GM23338 (cell line): ENCODE measurements at regions not wholly inside any gene's neighbourhood (a gene's known extent, or its start where the extent isn't known, plus 50 kb on each side); places are given as distances from the start of the nearest gene placed in this dataset.
A peak's percentile ranks its signal among the peaks of the same experiment; 100 is the strongest.

ENCODE experiments used
- ATAC-seq: fragments of 200-7000 bp; cut with Tn5 transposase; 3 replicates; pipeline ENCODE4 v1.9.1; 2020
- DNase-seq: peaks from one replicate; pipeline ENCODE4 v3.0.0-alpha.2; 2015; ENCODE audit warnings: low spot score
- H2AFZ ChIP-seq: fragments of 200-600 bp; sonication (generic); 2 replicates; pipeline ENCODE4 v1.8.0; 2016; ENCODE audit warnings: antibody characterized with exemption, mild to moderate bottlenecking, moderate library complexity
- H3F3A ChIP-seq: fragments of 200-600 bp; sonication (generic); replicated peaks from 2 replicates; pipeline ENCODE4 v1.8.0; 2017; ENCODE audit warnings: antibody characterized with exemption, mixed run types, low read depth
- H3K27ac ChIP-seq: fragments of 200-600 bp; sonication (generic); 2 replicates; pipeline ENCODE4 v1.6.1; 2016; ENCODE audit warnings: low read depth
- H3K27me3 ChIP-seq: fragments of 200-600 bp; sonication (generic); 2 replicates; pipeline ENCODE4 v1.8.0; 2016; ENCODE audit warnings: mild to moderate bottlenecking, mixed run types, moderate library complexity; ENCODE audit not compliant: insufficient read depth
- H3K36me3 ChIP-seq: fragments of 200-600 bp; sonication (generic); 2 replicates; pipeline ENCODE4 v1.8.0; 2016; ENCODE audit warnings: mild to moderate bottlenecking; ENCODE audit not compliant: insufficient read depth
- H3K4me1 ChIP-seq: fragments of 200-600 bp; sonication (generic); 2 replicates; pipeline ENCODE4 v1.8.0; 2016; ENCODE audit warnings: mild to moderate bottlenecking, moderate library complexity; ENCODE audit not compliant: insufficient read depth
- H3K4me2 ChIP-seq: fragments of 200-600 bp; sonication (generic); 2 replicates; pipeline ENCODE4 v1.7.1; 2017; ENCODE audit warnings: mixed run types
- H3K4me3 ChIP-seq: fragments of 200-600 bp; sonication (generic); 2 replicates; pipeline ENCODE4 v1.6.1; 2016; ENCODE audit warnings: mixed run types
- H3K79me2 ChIP-seq: fragments of 200-600 bp; sonication (generic); replicated peaks from 2 replicates; pipeline ENCODE4 v1.8.0; 2017; ENCODE audit warnings: mild to moderate bottlenecking; ENCODE audit not compliant: insufficient read depth
- H3K9me2 ChIP-seq: fragments of 200-600 bp; sonication (generic); 2 replicates; pipeline ENCODE4 v1.8.0; 2017; ENCODE audit not compliant: insufficient read depth
- H4K20me1 ChIP-seq: fragments of 200-600 bp; sonication (generic); replicated peaks from 2 replicates; pipeline ENCODE4 v1.8.0; 2017; ENCODE audit warnings: mild to moderate bottlenecking; ENCODE audit not compliant: insufficient read depth
- H3K27ac Mint-ChIP-seq: 2 replicates; pipeline ENCODE4 v1.8.0; 2020; ENCODE audit warnings: inconsistent platforms, mild to moderate bottlenecking, moderate library complexity, mixed read lengths
- H3K27me3 Mint-ChIP-seq: 3 replicates; pipeline ENCODE4 v1.8.0; 2022; ENCODE audit warnings: low read depth, mild to moderate bottlenecking, moderate library complexity, mixed read lengths, inconsistent platforms; ENCODE audit not compliant: insufficient read depth, poor library complexity
- H3K36me3 Mint-ChIP-seq: 3 replicates; pipeline ENCODE4 v1.8.0; 2021; ENCODE audit warnings: low read depth, mild to moderate bottlenecking, inconsistent platforms, moderate library complexity, mixed read lengths
- H3K4me1 Mint-ChIP-seq: 3 replicates; pipeline ENCODE4 v1.8.0; 2020; ENCODE audit warnings: mild to moderate bottlenecking, inconsistent platforms, mixed read lengths
- H3K4me3 Mint-ChIP-seq: 3 replicates; pipeline ENCODE4 v1.8.0; 2021; ENCODE audit warnings: moderate library complexity, mild to moderate bottlenecking, inconsistent platforms, mixed read lengths
- H3K9me3 Mint-ChIP-seq: 3 replicates; pipeline ENCODE4 v1.8.0; 2020; ENCODE audit warnings: moderate library complexity, mild to moderate bottlenecking, inconsistent platforms, mixed read lengths
- CREB1 ChIP-seq: fragments of 250-450 bp; sonication (Bioruptor Pico); IDR thresholded peaks from 2 replicates; pipeline ENCODE4 v1.5.0; 2020; ENCODE audit warnings: low read depth, mild to moderate bottlenecking, moderate library complexity
- CTCF ChIP-seq, 2 experiments: fragments of 200-600 bp in 1 of 2; sonication (generic) in 1 of 2; conservative IDR thresholded peaks; 2 replicates each; pipeline versions ENCODE4 v1.5.1 to v1.6.1; 2016 to 2017; ENCODE audit warnings: antibody characterized with exemption in 2 of 2, low read depth in 2 of 2, mild to moderate bottlenecking in 2 of 2, moderate library complexity in 1 of 2
- ETS1 ChIP-seq: IDR thresholded peaks from 2 replicates; pipeline ENCODE4 v1.6.1; 2016; ENCODE audit warnings: antibody characterized with exemption
- EZH2 ChIP-seq: fragments of 200-600 bp; sonication (generic); IDR thresholded peaks from one replicate; pipeline ENCODE4 v1.8.0; 2017; ENCODE audit warnings: antibody characterized with exemption, mild to moderate bottlenecking, low read depth; ENCODE audit not compliant: unreplicated experiment
- EZH2phosphoT487 ChIP-seq: fragments of 200-600 bp; sonication (generic); IDR thresholded peaks from one replicate; pipeline ENCODE4 v1.8.1; 2018; ENCODE audit warnings: antibody characterized with exemption; ENCODE audit not compliant: unreplicated experiment
- JUNB ChIP-seq: IDR thresholded peaks from one replicate; pipeline ENCODE4 v1.6.1; 2016; ENCODE audit warnings: antibody characterized with exemption; ENCODE audit not compliant: unreplicated experiment
- NANOG ChIP-seq: IDR thresholded peaks from 2 replicates; pipeline ENCODE4 v1.6.1; 2016; ENCODE audit warnings: antibody characterized with exemption, borderline replicate concordance
- POLR2AphosphoS5 ChIP-seq: IDR thresholded peaks from 2 replicates; pipeline ENCODE4 v1.6.1; 2016; ENCODE audit warnings: antibody characterized with exemption, low read depth
- REST ChIP-seq: IDR thresholded peaks from one replicate; pipeline ENCODE4 v1.6.1; 2018; ENCODE audit warnings: antibody characterized with exemption; ENCODE audit not compliant: unreplicated experiment
- STAT1 ChIP-seq: IDR thresholded peaks from one replicate; pipeline ENCODE4 v1.6.1; 2016; ENCODE audit warnings: antibody characterized with exemption; ENCODE audit not compliant: unreplicated experiment
- ZNF114 ChIP-seq: fragments of 250-450 bp; sonication (Bioruptor Pico); IDR thresholded peaks from 2 replicates; pipeline ENCODE4 v1.5.0; 2020; ENCODE audit warnings: mild to moderate bottlenecking, moderate library complexity
- ZNF331 ChIP-seq: fragments of 250-450 bp; sonication (Bioruptor Pico); IDR thresholded peaks from 2 replicates; pipeline ENCODE4 v1.5.0; 2020; ENCODE audit warnings: low read depth, mild to moderate bottlenecking, moderate library complexity
- ZNF462 ChIP-seq: fragments of 250-450 bp; sonication (Bioruptor Pico); IDR thresholded peaks from 2 replicates; pipeline ENCODE4 v1.5.0; 2020; ENCODE audit warnings: mild to moderate bottlenecking, moderate library complexity

GRCh38 chr17:54439816-54440215 is 460.8 kb upstream of the TOM1L1 start:
- Mint-ChIP-seq H3K9me3 (peaks cover 27% of the 10 kb centered on the region), H3K4me1 (no peaks in the 10 kb centered on the region), H3K27me3 (peaks cover 2% of the 10 kb centered on the region), H3K27ac (no peak overlapping the region), H3K36me3 (peaks cover 12% of the 10 kb centered on the region), H3K4me3 (no peak overlapping the region)
- no peaks in the 10 kb centered on the region for H3K4me1 ChIP-seq
- ATAC-seq: no peak
- no peaks in the 10 kb centered on the region for H3F3A ChIP-seq
- no peak overlapping the region for H3K4me2 ChIP-seq
- DNase-seq: no peak
- H3K36me3 ChIP-seq: no peaks in the 10 kb centered on the region
- H4K20me1 ChIP-seq: no peaks in the 10 kb centered on the region
- H3K4me3 ChIP-seq: no peak overlapping the region
- H3K9me2 ChIP-seq: 0 out of 2 replicates have a peak, but pooled peaks cover 3% of the 10 kb centered on the region
- TF ChIP-seq ZNF114 (CRISPR knock-in tag): no peak
- no peak for TF ChIP-seq POLR2AphosphoS5
- no peak for TF ChIP-seq STAT1
- no peak for TF ChIP-seq ZNF462 (CRISPR knock-in tag)
- TF ChIP-seq EZH2phosphoT487: no peak
- no peak for TF ChIP-seq ZNF331 (CRISPR knock-in tag)
- TF ChIP-seq CREB1 (CRISPR knock-in tag): no peak
- no peak for TF ChIP-seq ETS1
- no peak for TF ChIP-seq JUNB
- TF ChIP-seq REST: no peak
- no peak for TF ChIP-seq EZH2
- no peak for TF ChIP-seq CTCF (conservative IDR thresholded peaks at IDR 0.05; ENCODE audit: low read depth in 2 of 2)
- no peak for TF ChIP-seq NANOG
- no peaks in the 10 kb centered on the region for H3K79me2 ChIP-seq
- no peaks in the 10 kb centered on the region for H3K27me3 ChIP-seq
- H2AFZ ChIP-seq: 0 out of 2 replicates have a peak overlapping the region, but pooled peaks have one; percentile 32
- H3K27ac ChIP-seq: no peak overlapping the region
